ENCODE measurements at regions not wholly inside any gene's neighbourhood (a gene's known extent, or its start where the extent isn't known, plus 50 kb on each side); places are given as distances from the start of the nearest gene placed in this dataset.

GRCh38 chr16:62909597-62909996, 873.4 kb upstream of the CDH8 start:
- H3K4me1 ChIP-seq (ENCODE audit: control insufficient read depth, extremely low read depth, insufficient read depth, low read length), result no peaks in the 10 kb centered on the region
- TF ChIP-seq EZH2 (IDR thresholded peaks at IDR 0.05; ENCODE audit: low read length), result no peak
- TF ChIP-seq, protein P1, sequence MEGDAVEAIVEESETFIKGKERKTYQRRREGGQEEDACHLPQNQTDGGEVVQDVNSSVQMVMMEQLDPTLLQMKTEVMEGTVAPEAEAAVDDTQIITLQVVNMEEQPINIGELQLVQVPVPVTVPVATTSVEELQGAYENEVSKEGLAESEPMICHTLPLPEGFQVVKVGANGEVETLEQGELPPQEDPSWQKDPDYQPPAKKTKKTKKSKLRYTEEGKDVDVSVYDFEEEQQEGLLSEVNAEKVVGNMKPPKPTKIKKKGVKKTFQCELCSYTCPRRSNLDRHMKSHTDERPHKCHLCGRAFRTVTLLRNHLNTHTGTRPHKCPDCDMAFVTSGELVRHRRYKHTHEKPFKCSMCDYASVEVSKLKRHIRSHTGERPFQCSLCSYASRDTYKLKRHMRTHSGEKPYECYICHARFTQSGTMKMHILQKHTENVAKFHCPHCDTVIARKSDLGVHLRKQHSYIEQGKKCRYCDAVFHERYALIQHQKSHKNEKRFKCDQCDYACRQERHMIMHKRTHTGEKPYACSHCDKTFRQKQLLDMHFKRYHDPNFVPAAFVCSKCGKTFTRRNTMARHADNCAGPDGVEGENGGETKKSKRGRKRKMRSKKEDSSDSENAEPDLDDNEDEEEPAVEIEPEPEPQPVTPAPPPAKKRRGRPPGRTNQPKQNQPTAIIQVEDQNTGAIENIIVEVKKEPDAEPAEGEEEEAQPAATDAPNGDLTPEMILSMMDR (optimal IDR thresholded peaks at IDR 0.05 in 1 of 3, IDR thresholded peaks at IDR 0.05 in 1 of 3, conservative IDR thresholded peaks at IDR 0.05 in 1 of 3; ENCODE audit: extremely low read depth in 1 of 3, insufficient read depth in 2 of 3, low read length in 3 of 3), result no peak
- no peak for DNase-seq (ENCODE audit: low read depth, low spot score)
- H2AFZ ChIP-seq (ENCODE audit: control insufficient read depth, low read length), result no peak overlapping the region
- H3K9ac ChIP-seq (ENCODE audit: control insufficient read depth, extremely low read depth, insufficient read depth, low read length), result no peak overlapping the region
- H3K27me3 ChIP-seq (ENCODE audit: control insufficient read depth, extremely low read depth, insufficient read depth, low read length), result no peaks in the 10 kb centered on the region
- no peak overlapping the region for H3K4me2 ChIP-seq (ENCODE audit: control insufficient read depth, extremely low read depth, insufficient read depth, low read depth, low read length)
- no peak overlapping the region for H3K27ac ChIP-seq (ENCODE audit: control insufficient read depth, insufficient read depth, low read length)
- dilution Hi-C loops (cut with MboI; ENCODE audit: extremely low pct_ligation_motif_present, low sequenced_read_pairs), result no loop called here
- no peaks in the 10 kb centered on the region for H3K79me2 ChIP-seq (ENCODE audit: control insufficient read depth, insufficient read depth, low read length)
- FAIRE-seq, result no peak
- no peak overlapping the region for H3K4me3 ChIP-seq (ENCODE audit: control insufficient read depth in 2 of 3, extremely low read depth in 1 of 3, insufficient read depth in 2 of 3, low read depth in 1 of 3, low read length in 3 of 3)
- no peaks in the 10 kb centered on the region for H3K36me3 ChIP-seq (ENCODE audit: control insufficient read depth in 2 of 2, extremely low read depth in 1 of 2, insufficient read depth in 2 of 2, low read length in 2 of 2)
- no peaks in the 10 kb centered on the region for H3K9me1 ChIP-seq (ENCODE audit: control insufficient read depth, extremely low read depth, insufficient read depth, low read length)
- no peaks in the 10 kb centered on the region for H4K20me1 ChIP-seq (ENCODE audit: control insufficient read depth, extremely low read depth, insufficient read depth, low read length)
- no peaks in the 10 kb centered on the region for H3K9me3 ChIP-seq (ENCODE audit: control insufficient read depth, low read depth, low read length)

DNA sequence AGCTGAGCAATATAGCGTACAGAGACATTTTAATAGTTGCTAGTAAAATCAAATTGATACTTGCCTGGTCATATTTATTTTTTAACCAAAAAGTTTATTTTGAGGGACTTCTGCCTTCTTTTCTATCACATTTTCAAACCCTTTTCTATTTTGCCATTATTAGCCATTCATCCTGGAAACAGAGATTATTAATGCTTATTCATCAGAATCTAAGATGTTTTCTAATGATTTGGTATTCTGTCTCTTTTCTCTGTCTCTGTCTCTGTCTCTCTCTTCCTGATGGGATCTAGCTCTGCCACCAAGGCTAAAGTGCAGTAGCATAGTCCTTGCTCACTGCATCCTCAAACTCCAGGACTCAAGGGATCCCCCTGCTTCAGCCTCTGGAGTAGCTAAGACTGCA, 871.3 kb upstream of the CDH8 start:
- TF ChIP-seq EZH2 (IDR thresholded peaks at IDR 0.05; ENCODE audit: low read length), result no peak
- TF ChIP-seq, protein P1 (optimal IDR thresholded peaks at IDR 0.05 in 1 of 3, IDR thresholded peaks at IDR 0.05 in 1 of 3, conservative IDR thresholded peaks at IDR 0.05 in 1 of 3; ENCODE audit: extremely low read depth in 1 of 3, insufficient read depth in 2 of 3, low read length in 3 of 3), result no peak

More for the DNA sequence above, 871.3 kb upstream of the CDH8 start:
- Histone ChIP-seq H3K9ac (ENCODE audit: control insufficient read depth, extremely low read depth, insufficient read depth, low read length) (no peak overlapping the region), H3K36me3 (ENCODE audit: control insufficient read depth in 2 of 2, extremely low read depth in 1 of 2, insufficient read depth in 2 of 2, low read length in 2 of 2) (no peaks in the 10 kb centered on the region), H4K20me1 (ENCODE audit: control insufficient read depth, extremely low read depth, insufficient read depth, low read length) (no peaks in the 10 kb centered on the region), H3K9me3 (ENCODE audit: control insufficient read depth, low read depth, low read length) (no peaks in the 10 kb centered on the region), H3K27me3 (ENCODE audit: control insufficient read depth, extremely low read depth, insufficient read depth, low read length) (no peaks in the 10 kb centered on the region), H3K27ac (ENCODE audit: control insufficient read depth, insufficient read depth, low read length) (no peak overlapping the region), H3K4me3 (ENCODE audit: control insufficient read depth in 2 of 3, extremely low read depth in 1 of 3, insufficient read depth in 2 of 3, low read depth in 1 of 3, low read length in 3 of 3) (no peak overlapping the region), H3K79me2 (ENCODE audit: control insufficient read depth, insufficient read depth, low read length) (no peaks in the 10 kb centered on the region), H3K4me2 (ENCODE audit: control insufficient read depth, extremely low read depth, insufficient read depth, low read depth, low read length) (no peak overlapping the region), H3K4me1 (ENCODE audit: control insufficient read depth, extremely low read depth, insufficient read depth, low read length) (no peaks in the 10 kb centered on the region), H3K9me1 (ENCODE audit: control insufficient read depth, extremely low read depth, insufficient read depth, low read length) (no peaks in the 10 kb centered on the region), H2AFZ (ENCODE audit: control insufficient read depth, low read length) (no peak overlapping the region)
- FAIRE-seq (no peak), DNase-seq (ENCODE audit: low read depth, low spot score) (no peak)
- dilution Hi-C loops (cut with MboI; ENCODE audit: extremely low pct_ligation_motif_present, low sequenced_read_pairs), result no loop called here

All from keratinocyte (primary cell).